HCT116 (cell line): ENCODE measurements at regions not wholly inside any gene's neighbourhood (a gene's known extent, or its start where the extent isn't known, plus 50 kb on each side); places are given as distances from the start of the nearest gene placed in this dataset.

Experiments
- ATAC-seq: fragments of 200-7000 bp; cut with Tn5 transposase; 2 replicates; pipeline ENCODE4 v1.9.1; 2020; ENCODE audit warnings: mild to moderate bottlenecking, moderate library complexity
- BruUV-seq: library from RNA; stranded (reverse); fragments of 400-500 nt; replicated peaks from 2 replicates; lab custom pipeline; 2021; lab: Mats Ljungman, UMichigan
- CTCF ChIA-PET: fragments of 300-600 bp; sonication (Branson Sonifier 250); formaldehyde crosslinking; loops from one replicate; lab custom pipeline; 2021; ENCODE audit warnings: antibody characterized with exemption; lab: Charles Lee
- POLR2A ChIA-PET: fragments of 300-600, 350-600 bp; sonication (Branson Sonifier 250); formaldehyde crosslinking; loops from one replicate; lab custom pipeline; 2021; ENCODE audit warnings: antibody characterized with exemption; lab: Charles Lee
- RAD21 ChIA-PET, 2 experiments: fragments of 300-600 bp; sonication (Branson Sonifier 250); formaldehyde crosslinking; loops; one replicate each; lab custom pipeline; 2023; ENCODE audit warnings: low total read pairs in 2 of 2; ENCODE audit not compliant: uncharacterized antibody in 2 of 2, unreplicated experiment in 2 of 2, low non-redundant PET in 1 of 2; lab: Charles Lee
- DNase-seq: peaks from one replicate; pipeline ENCODE4 v3.0.0-alpha.2; 2010; ENCODE audit warnings: low read depth, low spot score
- H2AFZ ChIP-seq: fragments of 200-600 bp; shearing (Covaris generic), sonication (generic); 2 replicates; pipeline ENCODE4 v1.6.1; 2017; ENCODE audit warnings: low read depth, mixed run types, mixed read lengths, antibody characterized with exemption, low read length; ENCODE audit not compliant: poor library complexity, severe bottlenecking
- H3K27ac ChIP-seq: 2 replicates; pipeline ENCODE4 v1.5.1; 2012; ENCODE audit warnings: low read depth, low read length
- H3K27me3 ChIP-seq: fragments of 200-600 bp; sonication (generic); 2 replicates; pipeline ENCODE4 v1.6.1; 2016; ENCODE audit warnings: mixed run types, low read length, mixed read lengths; ENCODE audit not compliant: insufficient read depth
- H3K36me3 ChIP-seq, 2 experiments: fragments of 200-500 bp in 1 of 2; fragments of 200-600 bp in 1 of 2; sonication (Bioruptor generic) in 1 of 2; sonication (generic) in 1 of 2; 2 replicates each; pipeline versions ENCODE4 v1.5.1 to v1.6.1; 2014 to 2016; ENCODE audit warnings: low read length in 2 of 2, inconsistent platforms in 1 of 2, mixed read lengths in 1 of 2, mixed run types in 1 of 2; ENCODE audit not compliant: insufficient read depth in 2 of 2, control insufficient read depth in 1 of 2
- H3K4me1 ChIP-seq, 2 experiments: fragments of 200-600 bp in 1 of 2; sonication (generic) in 1 of 2; 2 replicates each; pipeline versions ENCODE4 v1.5.1 to v1.6.1; 2012 to 2017; ENCODE audit warnings: low read length in 2 of 2, inconsistent platforms in 1 of 2, mild to moderate bottlenecking in 1 of 2, mixed read lengths in 1 of 2, mixed run types in 1 of 2, moderate library complexity in 1 of 2; ENCODE audit not compliant: insufficient read depth in 2 of 2, control insufficient read depth in 1 of 2
- H3K4me2 ChIP-seq: fragments of 200-600 bp; sonication (generic); 2 replicates; pipeline ENCODE4 v1.6.1; 2017; ENCODE audit warnings: mixed run types, low read length, mixed read lengths
- H3K4me3 ChIP-seq, 2 experiments: fragments of 200-600 bp in 1 of 2; sonication (generic) in 1 of 2; replicated peaks in 1 of 2; 2 replicates each; pipeline ENCODE4 v1.5.1; 2011 to 2016; ENCODE audit warnings: low read length in 2 of 2, control low read depth in 1 of 2, low read depth in 1 of 2, mild to moderate bottlenecking in 1 of 2, mixed read lengths in 1 of 2, mixed run types in 1 of 2
- H3K79me2 ChIP-seq: fragments of 200-600 bp; sonication (generic); 2 replicates; pipeline ENCODE4 v1.6.1; 2017; ENCODE audit warnings: mild to moderate bottlenecking, mixed run types, low read length, moderate library complexity, mixed read lengths; ENCODE audit not compliant: insufficient read depth
- H3K9ac ChIP-seq: fragments of 200-600 bp; sonication (generic); 2 replicates; pipeline ENCODE4 v1.6.1; 2016; ENCODE audit warnings: low read length, mixed read lengths
- H3K9me2 ChIP-seq: fragments of 200-600 bp; sonication (generic), shearing (Covaris generic); 2 replicates; pipeline ENCODE4 v1.6.1; 2017; ENCODE audit warnings: mixed run types, mild to moderate bottlenecking, moderate library complexity; ENCODE audit not compliant: insufficient read depth
- H3K9me3 ChIP-seq, 2 experiments: fragments of 200-500 bp in 1 of 2; fragments of 200-600 bp in 1 of 2; sonication (Bioruptor generic) in 1 of 2; sonication (generic) in 1 of 2; 2 replicates each; pipeline ENCODE4 v1.6.1; 2014 to 2017; ENCODE audit warnings: low read length in 2 of 2, mixed read lengths in 2 of 2, inconsistent platforms in 1 of 2, low read depth in 1 of 2, mild to moderate bottlenecking in 1 of 2, mixed run types in 1 of 2, moderate library complexity in 1 of 2; ENCODE audit not compliant: control insufficient read depth in 1 of 2, insufficient read depth in 1 of 2
- H4K20me1 ChIP-seq: fragments of 200-600 bp; sonication (generic), shearing (Covaris generic); 2 replicates; pipeline ENCODE4 v1.6.1; 2017; ENCODE audit warnings: mixed run types, mild to moderate bottlenecking, moderate library complexity; ENCODE audit not compliant: insufficient read depth
- ATF3 ChIP-seq: IDR thresholded peaks from 2 replicates; pipeline ENCODE4 v1.6.1; 2012
- CBX3 ChIP-seq: IDR thresholded peaks from 2 replicates; pipeline ENCODE4 v1.6.1; 2012; ENCODE audit warnings: low read depth
- CEBPB ChIP-seq: IDR thresholded peaks from 2 replicates; pipeline ENCODE4 v1.6.1; 2012; ENCODE audit warnings: low read depth
- EGR1 ChIP-seq: IDR thresholded peaks from 2 replicates; pipeline ENCODE4 v1.6.1; 2012; ENCODE audit warnings: low read depth
- EZH2 ChIP-seq: fragments of 200-600 bp; sonication (generic); IDR thresholded peaks from 2 replicates; pipeline ENCODE4 v1.6.1; 2017; ENCODE audit warnings: antibody characterized with exemption, mixed run types
- EZH2phosphoT487 ChIP-seq: fragments of 200-600 bp; IDR thresholded peaks from 2 replicates; pipeline ENCODE4 v1.6.1; 2018; ENCODE audit warnings: antibody characterized with exemption, borderline replicate concordance
- FOSL1 ChIP-seq: IDR thresholded peaks from 2 replicates; pipeline ENCODE4 v1.6.1; 2012; ENCODE audit warnings: low read depth
- JUND ChIP-seq: IDR thresholded peaks from 2 replicates; pipeline ENCODE4 v1.6.1; 2012
- POLR2A ChIP-seq: IDR thresholded peaks from 2 replicates; pipeline ENCODE4 v1.7.0; 2011; ENCODE audit warnings: borderline replicate concordance; ENCODE audit not compliant: insufficient read depth, insufficient read length; ENCODE audit errors: extremely low read depth
- POLR2AphosphoS5 ChIP-seq: IDR thresholded peaks from 2 replicates; pipeline ENCODE4 v1.6.1; 2011; ENCODE audit warnings: mild to moderate bottlenecking, low read depth, low read length, moderate library complexity
- RAD21 ChIP-seq: IDR thresholded peaks from 2 replicates; pipeline ENCODE4 v1.6.1; 2012; ENCODE audit warnings: low read depth, mild to moderate bottlenecking
- REST ChIP-seq: IDR thresholded peaks from 2 replicates; pipeline ENCODE4 v1.6.1; 2012; ENCODE audit warnings: low read depth
- SIN3A ChIP-seq: IDR thresholded peaks from 2 replicates; pipeline ENCODE4 v1.6.1; 2012; ENCODE audit warnings: low read depth
- SP1 ChIP-seq: IDR thresholded peaks from 2 replicates; pipeline ENCODE4 v1.6.1; 2012; ENCODE audit warnings: low read depth
- SRF ChIP-seq: IDR thresholded peaks from 2 replicates; pipeline ENCODE4 v1.6.1; 2012; ENCODE audit warnings: low read depth
- TCF7L2 ChIP-seq: IDR thresholded peaks from 2 replicates; pipeline ENCODE4 v1.7.0; 2011; ENCODE audit warnings: borderline replicate concordance, inconsistent platforms; ENCODE audit not compliant: insufficient read depth, insufficient read length; ENCODE audit errors: extremely low read depth
- YY1 ChIP-seq: IDR thresholded peaks from 2 replicates; pipeline ENCODE4 v1.6.1; 2011; ENCODE audit warnings: low read length, low read depth, moderate library complexity, mild to moderate bottlenecking; ENCODE audit not compliant: insufficient replicate concordance; ENCODE audit errors: extremely low read depth
- ZFX ChIP-seq: fragments of 450-650 bp; IDR thresholded peaks from 2 replicates; pipeline ENCODE4 v1.6.1; 2017
- intact Hi-C: fragments of 100-400 bp; cut with micrococcal nuclease; formaldehyde crosslinking; loops from 2 replicates; pipeline ENCODE4 v1.10.0; 2022
- TF ChIP-seq, protein P1 (sequence below): IDR thresholded peaks from 2 replicates; pipeline ENCODE4 v1.6.1; 2012
- TF ChIP-seq, protein P2 (sequence below): IDR thresholded peaks from 2 replicates; pipeline ENCODE4 v1.6.1; 2011; ENCODE audit warnings: mild to moderate bottlenecking, low read length, moderate library complexity; ENCODE audit not compliant: insufficient replicate concordance; ENCODE audit errors: extremely low read depth

DNA sequence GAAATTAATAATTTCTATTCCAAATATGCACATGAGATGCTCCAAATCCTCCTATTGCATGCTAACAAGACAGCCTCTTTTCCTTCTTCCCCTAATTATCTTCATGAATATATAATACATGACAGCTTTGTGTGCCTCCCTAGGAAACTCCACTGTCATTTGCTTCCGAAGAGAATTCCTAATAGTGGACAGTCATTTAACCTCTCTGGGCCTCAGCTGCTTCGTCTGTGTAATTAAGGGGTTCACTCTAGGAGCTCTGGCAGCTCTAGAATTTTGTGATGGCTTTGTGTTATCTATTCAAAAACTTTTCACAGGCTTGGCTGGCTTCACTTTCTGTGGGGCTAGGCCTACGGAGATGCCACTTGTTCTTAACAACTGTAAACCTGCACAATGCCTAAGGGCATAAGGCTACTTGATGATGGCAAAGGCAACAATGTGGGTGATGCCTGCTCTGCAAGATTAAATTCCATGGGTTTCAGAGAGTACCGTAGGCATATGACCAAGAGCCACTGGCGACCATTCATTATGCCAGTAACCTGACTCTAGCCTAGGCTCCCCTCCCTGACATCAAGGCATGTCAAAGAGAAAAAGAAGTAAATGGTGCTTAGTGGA is 333.8 kb upstream of the UMPS start:
- Histone ChIP-seq H3K4me3 (no peak overlapping the region), H3K4me2 (no peak overlapping the region), H2AFZ (no peak overlapping the region), H3K27ac (no peak overlapping the region), H3K36me3 (no peaks in the 10 kb centered on the region), H4K20me1 (no peaks in the 10 kb centered on the region), H3K27me3 (peaks cover 52% of the 10 kb centered on the region), H3K4me1 (no peaks in the 10 kb centered on the region), H3K9me3 (no peaks in the 10 kb centered on the region), H3K9ac (no peak overlapping the region), H3K9me2 (no peaks in the 10 kb centered on the region), H3K79me2 (no peaks in the 10 kb centered on the region)
- ATAC-seq (no peak), DNase-seq (no peak)
- ChIA-PET CTCF (no interaction called here), POLR2A (no interaction called here), RAD21 (no interaction called here)
- TF ChIP-seq SIN3A (no peak), FOSL1 (no peak), TCF7L2 (no peak), SRF (no peak), EZH2 (no peak), POLR2A (no peak), REST (no peak), POLR2AphosphoS5 (no peak), YY1 (no peak), ATF3 (no peak), EGR1 (no peak), ZFX (no peak), JUND (no peak), CEBPB (no peak), EZH2phosphoT487 (no peak), CBX3 (no peak), RAD21 (no peak), SP1 (no peak)
- TF ChIP-seq, protein P1, sequence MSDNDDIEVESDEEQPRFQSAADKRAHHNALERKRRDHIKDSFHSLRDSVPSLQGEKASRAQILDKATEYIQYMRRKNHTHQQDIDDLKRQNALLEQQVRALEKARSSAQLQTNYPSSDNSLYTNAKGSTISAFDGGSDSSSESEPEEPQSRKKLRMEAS, result no peak
- TF ChIP-seq, protein P2, sequence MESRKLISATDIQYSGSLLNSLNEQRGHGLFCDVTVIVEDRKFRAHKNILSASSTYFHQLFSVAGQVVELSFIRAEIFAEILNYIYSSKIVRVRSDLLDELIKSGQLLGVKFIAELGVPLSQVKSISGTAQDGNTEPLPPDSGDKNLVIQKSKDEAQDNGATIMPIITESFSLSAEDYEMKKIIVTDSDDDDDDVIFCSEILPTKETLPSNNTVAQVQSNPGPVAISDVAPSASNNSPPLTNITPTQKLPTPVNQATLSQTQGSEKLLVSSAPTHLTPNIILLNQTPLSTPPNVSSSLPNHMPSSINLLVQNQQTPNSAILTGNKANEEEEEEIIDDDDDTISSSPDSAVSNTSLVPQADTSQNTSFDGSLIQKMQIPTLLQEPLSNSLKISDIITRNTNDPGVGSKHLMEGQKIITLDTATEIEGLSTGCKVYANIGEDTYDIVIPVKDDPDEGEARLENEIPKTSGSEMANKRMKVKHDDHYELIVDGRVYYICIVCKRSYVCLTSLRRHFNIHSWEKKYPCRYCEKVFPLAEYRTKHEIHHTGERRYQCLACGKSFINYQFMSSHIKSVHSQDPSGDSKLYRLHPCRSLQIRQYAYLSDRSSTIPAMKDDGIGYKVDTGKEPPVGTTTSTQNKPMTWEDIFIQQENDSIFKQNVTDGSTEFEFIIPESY, result no peak
- no TSS peak for BruUV-seq
- intact Hi-C loops, result no loop called here
